Gastroesophageal sphincter (tissue), 3 donors: ENCODE measurements at regions not wholly inside any gene's neighbourhood (a gene's known extent, or its start where the extent isn't known, plus 50 kb on each side); places are given as distances from the start of the nearest gene placed in this dataset.

ENCODE experiments used
- CTCF ChIP-seq, 4 experiments: fragments of 200-600 bp in 2 of 4; fragments of 450-650 bp in 2 of 4; sonication (generic) in 1 of 4; IDR thresholded peaks; one replicate each; pipeline ENCODE4 v1.5.1; 2017 to 2019; ENCODE audit warnings: antibody characterized with exemption in 4 of 4, mild to moderate bottlenecking in 2 of 4, moderate library complexity in 2 of 4
- POLR2A ChIP-seq, 2 donors: fragments of 450-650 bp; IDR thresholded peaks; one replicate each; pipeline ENCODE4 v1.6.1; 2017; ENCODE audit warnings: antibody characterized with exemption in 2 of 2, mild to moderate bottlenecking in 2 of 2, moderate library complexity in 1 of 2
- POLR2AphosphoS5 ChIP-seq: sonication (generic); formaldehyde crosslinking; IDR thresholded peaks from one replicate; pipeline ENCODE4 v1.6.1; 2017; ENCODE audit warnings: antibody characterized with exemption

- no peak for TF ChIP-seq CTCF (IDR thresholded peaks at IDR 0.05)
- no peak for TF ChIP-seq POLR2AphosphoS5
- TF ChIP-seq POLR2A (IDR thresholded peaks at IDR 0.05), result no peak
Observed at GRCh38 chr4:128550060-128550459, 259.4 kb upstream of the JADE1 start.
